PFSK-1 (cell line): ENCODE measurements at regions not wholly inside any gene's neighbourhood (a gene's known extent, or its start where the extent isn't known, plus 50 kb on each side); places are given as distances from the start of the nearest gene placed in this dataset.

Source experiments
- POLR2AphosphoS5 ChIP-seq: IDR thresholded peaks from 2 replicates; pipeline ENCODE4 v1.6.1; 2012; ENCODE audit warnings: low read depth, mild to moderate bottlenecking, control low read depth, low read length, moderate library complexity
- SIN3A ChIP-seq: IDR thresholded peaks from 2 replicates; pipeline ENCODE4 v1.6.1; 2012; ENCODE audit warnings: mild to moderate bottlenecking, low read length, moderate library complexity, borderline replicate concordance; ENCODE audit not compliant: insufficient read depth
- TF ChIP-seq, protein P1 (sequence below), 2 experiments: IDR thresholded peaks; 2 replicates each; pipeline versions ENCODE4 v1.6.1 to v1.8.0; 2011 to 2012; ENCODE audit warnings: low read depth in 2 of 2, low read length in 2 of 2, control low read depth in 1 of 2, inconsistent platforms in 1 of 2, mild to moderate bottlenecking in 1 of 2, moderate library complexity in 1 of 2; ENCODE audit not compliant: insufficient read depth in 1 of 2

DNA sequence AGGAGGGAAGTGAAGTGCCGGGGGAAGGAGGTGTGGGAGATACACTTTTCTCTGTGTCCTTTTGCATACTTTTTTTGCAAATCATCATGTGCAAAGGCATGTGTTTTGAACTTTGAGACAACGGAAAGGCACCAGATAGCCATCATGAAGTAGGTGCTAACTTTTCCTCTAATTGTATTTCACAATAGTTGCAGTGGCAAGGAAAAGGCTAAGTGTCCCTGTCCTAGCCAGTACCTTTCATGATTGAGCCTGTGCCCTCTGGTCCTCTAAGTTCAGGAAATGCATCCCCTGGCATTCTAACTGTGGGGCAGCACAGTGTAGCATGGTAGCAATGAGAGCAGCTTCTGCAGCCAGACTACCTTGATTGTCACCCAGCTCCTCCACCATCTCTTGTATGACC is 186.2 kb downstream of the ADSS2 start:
- no peak for TF ChIP-seq POLR2AphosphoS5
- TF ChIP-seq, protein P1, sequence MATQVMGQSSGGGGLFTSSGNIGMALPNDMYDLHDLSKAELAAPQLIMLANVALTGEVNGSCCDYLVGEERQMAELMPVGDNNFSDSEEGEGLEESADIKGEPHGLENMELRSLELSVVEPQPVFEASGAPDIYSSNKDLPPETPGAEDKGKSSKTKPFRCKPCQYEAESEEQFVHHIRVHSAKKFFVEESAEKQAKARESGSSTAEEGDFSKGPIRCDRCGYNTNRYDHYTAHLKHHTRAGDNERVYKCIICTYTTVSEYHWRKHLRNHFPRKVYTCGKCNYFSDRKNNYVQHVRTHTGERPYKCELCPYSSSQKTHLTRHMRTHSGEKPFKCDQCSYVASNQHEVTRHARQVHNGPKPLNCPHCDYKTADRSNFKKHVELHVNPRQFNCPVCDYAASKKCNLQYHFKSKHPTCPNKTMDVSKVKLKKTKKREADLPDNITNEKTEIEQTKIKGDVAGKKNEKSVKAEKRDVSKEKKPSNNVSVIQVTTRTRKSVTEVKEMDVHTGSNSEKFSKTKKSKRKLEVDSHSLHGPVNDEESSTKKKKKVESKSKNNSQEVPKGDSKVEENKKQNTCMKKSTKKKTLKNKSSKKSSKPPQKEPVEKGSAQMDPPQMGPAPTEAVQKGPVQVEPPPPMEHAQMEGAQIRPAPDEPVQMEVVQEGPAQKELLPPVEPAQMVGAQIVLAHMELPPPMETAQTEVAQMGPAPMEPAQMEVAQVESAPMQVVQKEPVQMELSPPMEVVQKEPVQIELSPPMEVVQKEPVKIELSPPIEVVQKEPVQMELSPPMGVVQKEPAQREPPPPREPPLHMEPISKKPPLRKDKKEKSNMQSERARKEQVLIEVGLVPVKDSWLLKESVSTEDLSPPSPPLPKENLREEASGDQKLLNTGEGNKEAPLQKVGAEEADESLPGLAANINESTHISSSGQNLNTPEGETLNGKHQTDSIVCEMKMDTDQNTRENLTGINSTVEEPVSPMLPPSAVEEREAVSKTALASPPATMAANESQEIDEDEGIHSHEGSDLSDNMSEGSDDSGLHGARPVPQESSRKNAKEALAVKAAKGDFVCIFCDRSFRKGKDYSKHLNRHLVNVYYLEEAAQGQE (IDR thresholded peaks at IDR 0.05; ENCODE audit: insufficient read depth in 1 of 2, low read depth in 2 of 2, low read length in 2 of 2): no peak
- no peak for TF ChIP-seq SIN3A
